ENCODE measurements at regions not wholly inside any gene's neighbourhood (a gene's known extent, or its start where the extent isn't known, plus 50 kb on each side); places are given as distances from the start of the nearest gene placed in this dataset.

DNA sequence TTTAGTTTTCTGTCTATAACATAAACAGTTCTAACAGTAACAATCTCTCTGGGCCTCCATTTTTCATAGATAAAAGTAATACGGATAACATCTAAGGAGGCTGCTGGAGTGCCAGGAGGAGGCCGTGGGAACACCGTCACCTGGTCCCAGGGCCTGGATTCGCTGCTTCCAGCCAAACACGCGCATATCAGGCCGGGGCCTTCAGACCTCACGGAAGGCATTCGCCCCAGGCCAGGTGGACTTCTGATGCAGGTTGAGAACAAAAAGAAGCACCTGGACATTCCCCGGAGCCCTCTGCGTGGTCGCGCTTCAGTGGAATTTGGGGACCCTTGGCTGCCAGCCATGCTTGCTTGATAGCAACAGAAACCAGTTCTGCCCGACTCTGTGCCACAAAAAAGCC is 113.1 kb upstream of the GUCA2B start:
- no peak overlapping the region for H3K27ac ChIP-seq
- no peak for ATAC-seq
- 94% methylated on average over 9 of the region's 14 CpGs for WGBS (ENCODE audit: missing lambda C conversion rate)
- H3K9me3 ChIP-seq = no peaks in the 10 kb centered on the region
- no peak overlapping the region for H3K4me2 ChIP-seq
- TF ChIP-seq USF2 (IDR thresholded peaks at IDR 0.05) = no peak
- no peak for TF ChIP-seq REST (IDR thresholded peaks at IDR 0.05)
- no peak for TF ChIP-seq TFCP2L1 (CRISPR knock-in tag; IDR thresholded peaks at IDR 0.05)
- TF ChIP-seq RARB (CRISPR knock-in tag; IDR thresholded peaks at IDR 0.05) = no peak
- no peak for TF ChIP-seq FOXS1 (CRISPR knock-in tag; IDR thresholded peaks at IDR 0.05)
- no peak for TF ChIP-seq EP300 (IDR thresholded peaks at IDR 0.05)
- TF ChIP-seq GATA3 (IDR thresholded peaks at IDR 0.05; ENCODE audit: borderline replicate concordance) = no peak
- ChIA-PET CTCF (no interaction called here), POLR2A (no interaction called here)
- FAIRE-seq = no peak
- no peak overlapping the region for H3K4me3 ChIP-seq
- H3K4me1 ChIP-seq = no peaks in the 10 kb centered on the region
- no peak for DNase-seq (ENCODE audit: low read depth in 1 of 2, low spot score in 1 of 2)

- no peak overlapping the region for H3K4me2 ChIP-seq
- DNase-seq (ENCODE audit: low read depth in 1 of 2, low spot score in 1 of 2) (no peak), ATAC-seq (no peak), FAIRE-seq (no peak)
- 55% methylated on average over 4 of the region's 4 CpGs for WGBS (ENCODE audit: missing lambda C conversion rate)
- H3K4me1 ChIP-seq = peaks cover 7% of the 10 kb centered on the region
- H3K27ac ChIP-seq = no peak overlapping the region
- H3K4me3 ChIP-seq = no peak overlapping the region
- no peaks in the 10 kb centered on the region for H3K9me3 ChIP-seq
- no peak for TF ChIP-seq CHD2 (IDR thresholded peaks at IDR 0.05; ENCODE audit: low read length, partially characterized antibody)
- POLR2A ChIA-PET = no interaction called here
- CTCF ChIA-PET = interaction anchor here (0.7 kb wide), 1 partner anchor 14 kb away, joined by 3 read pairs; no protein-coding TSS in a partner anchor
These were observed 114.9 kb upstream of the GUCA2B start for GRCh38 chr1:42038261-42038660.

DNA sequence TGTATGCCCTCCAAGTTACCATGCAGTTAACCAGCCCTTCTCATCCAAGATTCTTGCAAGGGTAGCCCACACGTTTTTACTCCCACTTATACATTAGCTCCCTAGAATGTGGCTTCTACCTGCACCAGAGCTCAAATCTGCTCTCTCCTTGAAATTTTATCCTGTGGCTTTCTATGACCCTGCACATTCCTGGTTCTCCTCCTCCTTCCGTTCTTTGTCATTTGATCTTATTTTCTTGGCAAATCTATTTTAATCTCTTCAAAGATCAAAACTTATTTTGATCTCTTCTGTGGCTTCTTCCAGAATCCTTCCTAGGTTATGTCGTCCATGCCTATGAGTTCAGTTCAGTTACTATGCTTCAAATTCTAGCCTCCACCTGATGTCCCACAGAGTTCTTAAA is 115.6 kb upstream of the GUCA2B start:
- no peak for TF ChIP-seq ZSCAN20 (CRISPR knock-in tag; IDR thresholded peaks at IDR 0.05)
- TF ChIP-seq HEYL (CRISPR knock-in tag; IDR thresholded peaks at IDR 0.05) = no peak
- no peak for TF ChIP-seq NR3C1 (IDR thresholded peaks at IDR 0.05)
- no peak for TF ChIP-seq PBX3 (IDR thresholded peaks at IDR 0.05)
- TF ChIP-seq POLR2A (IDR thresholded peaks at IDR 0.05; ENCODE audit: low read length) = no peak
- no peak for TF ChIP-seq HOXB5 (CRISPR knock-in tag; IDR thresholded peaks at IDR 0.05)
- TF ChIP-seq BCL3 (IDR thresholded peaks at IDR 0.05) = no peak
- no peak for TF ChIP-seq HOXB13 (CRISPR knock-in tag; IDR thresholded peaks at IDR 0.05; ENCODE audit: low read depth)
- TF ChIP-seq ELK1 (IDR thresholded peaks at IDR 0.05; ENCODE audit: low read depth, low read length) = no peak
- no peak for TF ChIP-seq CEBPB (IDR thresholded peaks at IDR 0.05)
- no peak for TF ChIP-seq JUNB (IDR thresholded peaks at IDR 0.05)
- TF ChIP-seq CBX2 (IDR thresholded peaks at IDR 0.05; ENCODE audit: borderline replicate concordance, low read depth) = no peak
- TF ChIP-seq TFCP2L1 (CRISPR knock-in tag; IDR thresholded peaks at IDR 0.05) = no peak
- TF ChIP-seq, protein P1, sequence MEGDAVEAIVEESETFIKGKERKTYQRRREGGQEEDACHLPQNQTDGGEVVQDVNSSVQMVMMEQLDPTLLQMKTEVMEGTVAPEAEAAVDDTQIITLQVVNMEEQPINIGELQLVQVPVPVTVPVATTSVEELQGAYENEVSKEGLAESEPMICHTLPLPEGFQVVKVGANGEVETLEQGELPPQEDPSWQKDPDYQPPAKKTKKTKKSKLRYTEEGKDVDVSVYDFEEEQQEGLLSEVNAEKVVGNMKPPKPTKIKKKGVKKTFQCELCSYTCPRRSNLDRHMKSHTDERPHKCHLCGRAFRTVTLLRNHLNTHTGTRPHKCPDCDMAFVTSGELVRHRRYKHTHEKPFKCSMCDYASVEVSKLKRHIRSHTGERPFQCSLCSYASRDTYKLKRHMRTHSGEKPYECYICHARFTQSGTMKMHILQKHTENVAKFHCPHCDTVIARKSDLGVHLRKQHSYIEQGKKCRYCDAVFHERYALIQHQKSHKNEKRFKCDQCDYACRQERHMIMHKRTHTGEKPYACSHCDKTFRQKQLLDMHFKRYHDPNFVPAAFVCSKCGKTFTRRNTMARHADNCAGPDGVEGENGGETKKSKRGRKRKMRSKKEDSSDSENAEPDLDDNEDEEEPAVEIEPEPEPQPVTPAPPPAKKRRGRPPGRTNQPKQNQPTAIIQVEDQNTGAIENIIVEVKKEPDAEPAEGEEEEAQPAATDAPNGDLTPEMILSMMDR (IDR thresholded peaks at IDR 0.05) = no peak
- TF ChIP-seq MAZ (IDR thresholded peaks at IDR 0.05; ENCODE audit: borderline replicate concordance, low read depth, low read length) = no peak
- FAIRE-seq (no peak), ATAC-seq (no peak), DNase-seq (ENCODE audit: low read depth in 1 of 2, low spot score in 1 of 2) (no peak)
- ChIA-PET CTCF (interaction anchor here (0.7 kb wide), 1 partner anchor 15 kb away, joined by 3 read pairs; no protein-coding TSS in a partner anchor), POLR2A (no interaction called here)
- Histone ChIP-seq H3K4me1 (peaks cover 7% of the 10 kb centered on the region), H3K9me3 (no peaks in the 10 kb centered on the region), H3K4me3 (no peak overlapping the region), H3K27ac (no peak overlapping the region), H3K4me2 (no peak overlapping the region)
- 34% methylated on average over 3 of the region's 3 CpGs for WGBS (ENCODE audit: missing lambda C conversion rate)
